GM12872 (cell line): ENCODE measurements at regions not wholly inside any gene's neighbourhood (a gene's known extent, or its start where the extent isn't known, plus 50 kb on each side); places are given as distances from the start of the nearest gene placed in this dataset.

Source experiments
- TF ChIP-seq, protein P1 (sequence below): IDR thresholded peaks from 3 replicates; pipeline ENCODE4 v1.5.1; 2011; ENCODE audit warnings: low read depth, mild to moderate bottlenecking, low read length, moderate library complexity; ENCODE audit not compliant: insufficient read depth

DNA sequence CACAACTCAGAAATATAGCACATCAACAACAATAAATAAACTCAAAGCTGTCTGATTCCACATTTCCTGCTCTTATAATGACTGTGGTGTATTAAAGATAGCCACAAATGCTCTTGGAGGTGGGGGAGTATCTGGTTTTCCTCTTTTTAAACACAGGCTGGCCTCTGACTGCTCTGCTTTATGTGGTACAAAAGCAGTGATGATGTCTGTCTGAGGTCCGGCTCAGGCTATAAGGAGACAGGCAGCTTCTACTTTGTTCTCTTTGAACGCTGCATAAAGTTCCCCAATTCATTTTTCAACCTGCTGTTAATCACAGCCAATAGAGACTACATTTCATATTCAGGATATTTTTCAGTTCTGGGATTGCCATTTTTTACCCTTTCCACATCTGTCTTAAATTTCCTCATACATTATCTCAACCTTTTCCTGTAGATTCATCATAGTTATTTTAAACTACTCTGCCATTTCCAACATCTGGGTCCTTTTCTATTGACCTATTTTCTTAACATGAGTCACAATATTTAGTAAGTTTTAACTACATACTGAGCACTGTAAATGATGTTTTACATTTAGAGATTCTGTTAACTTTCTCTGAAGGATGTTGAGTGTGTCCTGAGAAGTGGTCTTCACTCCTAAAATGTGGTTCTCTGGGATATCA is 64.9 kb downstream of the CRPPA start:
- TF ChIP-seq, protein P1, sequence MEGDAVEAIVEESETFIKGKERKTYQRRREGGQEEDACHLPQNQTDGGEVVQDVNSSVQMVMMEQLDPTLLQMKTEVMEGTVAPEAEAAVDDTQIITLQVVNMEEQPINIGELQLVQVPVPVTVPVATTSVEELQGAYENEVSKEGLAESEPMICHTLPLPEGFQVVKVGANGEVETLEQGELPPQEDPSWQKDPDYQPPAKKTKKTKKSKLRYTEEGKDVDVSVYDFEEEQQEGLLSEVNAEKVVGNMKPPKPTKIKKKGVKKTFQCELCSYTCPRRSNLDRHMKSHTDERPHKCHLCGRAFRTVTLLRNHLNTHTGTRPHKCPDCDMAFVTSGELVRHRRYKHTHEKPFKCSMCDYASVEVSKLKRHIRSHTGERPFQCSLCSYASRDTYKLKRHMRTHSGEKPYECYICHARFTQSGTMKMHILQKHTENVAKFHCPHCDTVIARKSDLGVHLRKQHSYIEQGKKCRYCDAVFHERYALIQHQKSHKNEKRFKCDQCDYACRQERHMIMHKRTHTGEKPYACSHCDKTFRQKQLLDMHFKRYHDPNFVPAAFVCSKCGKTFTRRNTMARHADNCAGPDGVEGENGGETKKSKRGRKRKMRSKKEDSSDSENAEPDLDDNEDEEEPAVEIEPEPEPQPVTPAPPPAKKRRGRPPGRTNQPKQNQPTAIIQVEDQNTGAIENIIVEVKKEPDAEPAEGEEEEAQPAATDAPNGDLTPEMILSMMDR, result no peak

DNA sequence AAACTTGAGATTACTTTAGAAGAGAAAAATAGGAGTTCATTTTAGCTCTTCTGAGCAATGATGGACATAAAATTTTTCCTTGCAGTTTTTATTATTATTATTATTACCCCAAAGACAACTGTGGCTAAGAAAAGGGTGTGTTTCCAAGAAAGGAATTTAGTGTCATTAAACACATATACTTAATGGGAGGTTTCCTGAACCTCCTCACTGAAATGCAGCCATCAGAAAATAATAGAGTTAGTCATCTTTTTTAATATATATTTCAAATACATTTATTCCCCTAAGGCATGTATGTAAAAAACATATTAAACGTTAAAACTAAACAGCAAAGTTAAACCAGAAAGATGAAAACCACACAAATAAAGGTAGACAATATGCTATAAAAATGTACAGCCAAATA is 66.8 kb downstream of the CRPPA start:
- TF ChIP-seq, protein P1, result no peak

DNA sequence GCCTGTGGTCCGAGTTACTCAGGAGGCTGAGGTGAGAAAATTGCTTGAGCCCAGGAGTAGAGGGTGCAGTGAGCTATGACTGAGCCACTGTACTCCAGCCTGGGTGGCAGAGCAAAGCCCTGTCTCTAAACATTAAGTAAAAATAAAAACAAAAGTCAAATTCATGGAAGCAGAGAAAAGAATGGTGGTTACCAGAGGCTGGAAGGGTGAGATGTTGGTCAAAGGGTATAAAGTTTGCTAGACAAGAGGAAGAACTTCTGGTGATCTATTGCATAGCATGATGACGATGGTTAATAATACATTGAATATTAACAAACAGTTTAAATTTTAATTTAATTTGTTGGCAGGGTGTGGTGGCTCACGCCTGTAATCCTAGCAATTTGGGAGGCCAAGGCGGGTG is 68.1 kb downstream of the CRPPA start:
- TF ChIP-seq, protein P1, result no peak

DNA sequence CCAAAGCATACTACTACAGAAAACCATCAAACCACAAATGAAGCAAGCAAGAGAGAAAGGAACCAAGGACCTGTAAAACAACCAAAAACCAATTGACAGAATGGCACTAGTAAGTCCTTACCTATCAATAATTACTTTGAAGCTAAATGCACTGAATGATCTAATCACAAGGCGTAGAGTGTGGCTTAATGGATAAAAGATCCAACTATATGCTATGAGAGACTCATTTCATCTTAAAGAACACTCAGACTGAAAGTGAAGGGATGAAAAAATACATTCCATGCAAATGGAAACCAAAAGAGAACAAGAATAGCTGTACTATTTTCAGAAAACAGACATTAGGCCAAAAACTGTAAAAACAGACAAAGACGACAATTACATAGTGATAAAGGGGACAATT is 70.7 kb downstream of the CRPPA start:
- TF ChIP-seq, protein P1, result no peak

DNA sequence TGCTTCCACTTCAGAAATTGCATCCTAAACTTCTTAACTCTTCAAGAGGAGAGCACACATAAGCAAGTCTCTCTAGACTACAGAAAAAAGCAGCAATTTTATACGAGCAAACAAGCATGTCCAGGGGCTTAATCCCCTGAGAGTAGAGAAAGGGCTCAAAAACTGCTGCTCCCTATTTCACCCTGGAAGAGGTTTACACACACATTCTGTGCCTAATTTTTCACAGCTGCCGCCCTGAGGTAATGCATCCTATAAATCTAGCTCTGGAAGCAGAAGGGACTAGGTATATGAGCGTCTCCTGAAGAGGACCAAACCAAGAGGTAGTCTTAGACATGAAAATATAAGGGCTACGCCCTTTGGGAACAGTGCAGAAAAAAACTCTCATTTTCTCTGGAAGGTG is 73.1 kb downstream of the CRPPA start:
- TF ChIP-seq, protein P1, result no peak

DNA sequence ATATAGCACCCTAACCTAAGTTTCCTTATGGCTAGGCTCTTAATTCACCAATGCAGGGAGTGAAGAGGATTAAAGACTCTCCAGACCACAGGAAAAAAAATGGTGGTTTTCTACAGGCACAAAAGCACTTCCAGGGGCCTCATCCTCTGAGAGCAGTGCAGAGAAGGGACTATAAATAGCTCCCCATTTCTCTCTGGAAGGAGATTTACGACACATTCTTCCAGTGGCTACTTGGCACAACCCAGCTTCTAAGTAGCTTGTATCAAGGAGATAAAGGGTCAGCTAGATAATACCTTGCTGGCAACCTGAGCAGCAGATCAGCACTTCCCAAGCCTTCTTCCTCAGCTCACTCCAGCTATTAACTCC is 73.5 kb downstream of the CRPPA start:
- TF ChIP-seq, protein P1, result no peak

DNA sequence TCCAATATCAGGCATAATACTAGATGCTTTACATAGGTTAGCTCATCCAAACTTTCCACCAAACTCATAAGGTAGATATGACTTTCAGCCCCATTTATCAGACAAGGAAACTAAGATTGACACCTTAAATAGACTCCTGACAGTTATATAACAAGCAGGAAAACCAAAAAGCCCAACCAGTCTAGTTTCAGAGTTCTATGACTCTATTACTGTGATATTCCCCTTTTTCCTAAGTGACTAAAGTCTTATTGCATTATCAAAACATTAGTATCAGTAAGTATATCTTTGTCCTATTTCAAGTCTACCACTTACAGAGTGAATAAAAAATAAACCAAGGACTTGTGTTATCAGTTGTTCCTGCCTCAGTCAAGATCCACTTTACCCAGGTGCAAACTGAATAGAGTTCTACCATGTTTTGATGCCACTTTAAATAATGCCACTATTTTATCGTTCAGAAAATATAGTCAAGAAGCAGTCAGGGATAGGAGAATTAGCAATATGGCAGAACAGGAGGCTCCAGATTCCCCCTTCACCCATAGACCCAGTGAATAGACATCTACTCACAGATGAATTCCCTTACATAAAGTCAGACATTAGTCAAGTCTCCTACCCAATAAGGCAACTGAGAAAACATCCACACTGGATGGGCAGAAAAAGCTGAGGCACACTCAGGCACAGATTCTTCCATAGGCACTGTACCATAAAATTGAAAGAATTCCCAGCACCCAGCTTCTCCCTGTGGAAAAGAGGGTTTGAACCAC is 74.1 kb downstream of the CRPPA start:
- TF ChIP-seq, protein P1, result no peak
